ENCODE measurements at regions not wholly inside any gene's neighbourhood (a gene's known extent, or its start where the extent isn't known, plus 50 kb on each side); places are given as distances from the start of the nearest gene placed in this dataset.

- DNase-seq, result no peak
- no peak for TF ChIP-seq CTCF (IDR thresholded peaks at IDR 0.05)
- TF ChIP-seq POLR2A (IDR thresholded peaks at IDR 0.05), result no peak
- Histone ChIP-seq H3K4me3 (no peak overlapping the region), H3K4me1 (replicated peaks in 1 of 2) (no peaks in the 10 kb centered on the region), H3K27ac (no peak overlapping the region), H3K27me3 (no peaks in the 10 kb centered on the region), H3K9me3 (replicated peaks in 1 of 3) (no peaks in the 10 kb centered on the region), H3K36me3 (replicated peaks in 1 of 2) (no peaks in the 10 kb centered on the region)
- intact Hi-C loops (cut with DNase I), result no loop called here
These were observed 197.5 kb downstream of the TUSC1 start for GRCh38 chr9:25480696-25481095.

GRCh38 chr9:25472681-25473080, 205.6 kb downstream of the TUSC1 start:
- Histone ChIP-seq H3K27ac (no peak overlapping the region), H3K9me3 (replicated peaks in 1 of 3) (no peaks in the 10 kb centered on the region), H3K36me3 (replicated peaks in 1 of 2) (no peaks in the 10 kb centered on the region), H3K4me3 (no peak overlapping the region), H3K27me3 (no peaks in the 10 kb centered on the region), H3K4me1 (replicated peaks in 1 of 2) (no peaks in the 10 kb centered on the region)
- intact Hi-C loops (cut with DNase I), result no loop called here
- 81 to 100% (median 88%) methylated on average over 2 of the region's 2 CpGs for WGBS, 4 donors
- no peak for TF ChIP-seq POLR2A (IDR thresholded peaks at IDR 0.05)
- DNase-seq, result no peak

- intact Hi-C loops (cut with DNase I), result no loop called here
- TF ChIP-seq POLR2A (IDR thresholded peaks at IDR 0.05), result no peak
- no peak for TF ChIP-seq CTCF (IDR thresholded peaks at IDR 0.05)
- 83 to 100% (median 91%) methylated on average over 1 to 4 of the region's 4 CpGs for WGBS, 4 donors
- H3K9me3 ChIP-seq (replicated peaks in 1 of 3), result no peaks in the 10 kb centered on the region
- H3K4me1 ChIP-seq (replicated peaks in 1 of 2), result no peaks in the 10 kb centered on the region
- no peaks in the 10 kb centered on the region for H3K27me3 ChIP-seq
- H3K4me3 ChIP-seq, result no peak overlapping the region
- no peak overlapping the region for H3K27ac ChIP-seq
- no peak for DNase-seq
- no peaks in the 10 kb centered on the region for H3K36me3 ChIP-seq (replicated peaks in 1 of 2)
These were observed 206.1 kb downstream of the TUSC1 start for GRCh38 chr9:25472085-25472607.

GRCh38 chr9:25461416-25461815, 216.8 kb downstream of the TUSC1 start:
- no peaks in the 10 kb centered on the region for H3K4me1 ChIP-seq (replicated peaks in 1 of 2)
- H3K4me3 ChIP-seq, result no peak overlapping the region
- no peak for DNase-seq
- TF ChIP-seq CTCF (IDR thresholded peaks at IDR 0.05) (no peak), POLR2A (IDR thresholded peaks at IDR 0.05) (no peak)
- H3K9me3 ChIP-seq (replicated peaks in 1 of 3), result no peaks in the 10 kb centered on the region
- no peak overlapping the region for H3K27ac ChIP-seq
- intact Hi-C loops (cut with DNase I), result no loop called here
- H3K27me3 ChIP-seq, result no peaks in the 10 kb centered on the region
- H3K36me3 ChIP-seq (replicated peaks in 1 of 2), result no peaks in the 10 kb centered on the region

GRCh38 chr9:25453875-25454274, 224.4 kb downstream of the TUSC1 start:
- Histone ChIP-seq H3K27me3 (no peaks in the 10 kb centered on the region), H3K36me3 (replicated peaks in 1 of 2) (no peaks in the 10 kb centered on the region), H3K9me3 (replicated peaks in 1 of 3) (no peaks in the 10 kb centered on the region), H3K4me3 (no peak overlapping the region), H3K27ac (no peak overlapping the region), H3K4me1 (replicated peaks in 1 of 2) (no peaks in the 10 kb centered on the region)
- TF ChIP-seq CTCF (IDR thresholded peaks at IDR 0.05) (no peak), POLR2A (IDR thresholded peaks at IDR 0.05) (no peak)
- DNase-seq, result no peak
- intact Hi-C loops (cut with DNase I), result no loop called here
- WGBS, 4 donors, result 40 to 44% (median 42%) methylated on average over 2 of the region's 2 CpGs
